Thyroid gland (tissue), 4 donors: ENCODE measurements at regions not wholly inside any gene's neighbourhood (a gene's known extent, or its start where the extent isn't known, plus 50 kb on each side); places are given as distances from the start of the nearest gene placed in this dataset.

Experiments used
- DNase-seq, 2 donors: peaks; one replicate each; pipeline ENCODE4 v3.0.0-alpha.2; 2019
- H3K27ac ChIP-seq, 3 donors: fragments of 200-600 bp; sonication (generic); 1 replicate in 2 of 3; 2 replicates in 1 of 3; pipeline ENCODE4 v1.5.1; 2016 to 2019; ENCODE audit warnings: mild to moderate bottlenecking in 1 of 3, moderate library complexity in 1 of 3
- H3K27me3 ChIP-seq: fragments of 200-600 bp; sonication (generic); one replicate; pipeline ENCODE4 v1.5.1; 2019
- H3K36me3 ChIP-seq, 2 donors: fragments of 200-600 bp; sonication (generic); one replicate each; pipeline ENCODE4 v1.5.1; 2016 to 2019
- H3K4me1 ChIP-seq, 2 donors: fragments of 200-600 bp; sonication (generic); one replicate each; pipeline ENCODE4 v1.5.1; 2017 to 2019
- H3K4me3 ChIP-seq, 3 donors: fragments of 200-600 bp; sonication (generic); replicated peaks in 1 of 3; 1 replicate in 2 of 3; 2 replicates in 1 of 3; pipeline ENCODE4 v1.5.1; 2016; ENCODE audit warnings: mild to moderate bottlenecking in 1 of 3
- H3K9me3 ChIP-seq: fragments of 200-600 bp; sonication (generic); one replicate; pipeline ENCODE4 v1.5.1; 2017
- POLR2A ChIP-seq, 2 donors: fragments of 450-650 bp; IDR thresholded peaks; one replicate each; pipeline ENCODE4 v1.6.1; 2017; ENCODE audit warnings: antibody characterized with exemption in 2 of 2, mild to moderate bottlenecking in 2 of 2, moderate library complexity in 1 of 2
- WGBS, 2 donors: methylation state at CpG; one replicate each; pipeline ENCODE4 v1.1.5; 2017; 5-methylcytosine and 5-hydroxymethylcytosine counted together
- intact Hi-C: fragments of 100-400 bp; cut with DNase I; formaldehyde crosslinking; loops from one replicate; pipeline ENCODE4 v1.15.1; 2023
- TF ChIP-seq, protein P1 (sequence below), 6 experiments: fragments of 200-600 bp in 3 of 6; fragments of 450-650 bp in 3 of 6; sonication (generic) in 3 of 6; IDR thresholded peaks; one replicate each; pipeline ENCODE4 v1.5.1; 2016 to 2019; ENCODE audit warnings: antibody characterized with exemption in 6 of 6, mild to moderate bottlenecking in 2 of 6, inconsistent platforms in 1 of 6, moderate library complexity in 1 of 6

- TF ChIP-seq, protein P1, sequence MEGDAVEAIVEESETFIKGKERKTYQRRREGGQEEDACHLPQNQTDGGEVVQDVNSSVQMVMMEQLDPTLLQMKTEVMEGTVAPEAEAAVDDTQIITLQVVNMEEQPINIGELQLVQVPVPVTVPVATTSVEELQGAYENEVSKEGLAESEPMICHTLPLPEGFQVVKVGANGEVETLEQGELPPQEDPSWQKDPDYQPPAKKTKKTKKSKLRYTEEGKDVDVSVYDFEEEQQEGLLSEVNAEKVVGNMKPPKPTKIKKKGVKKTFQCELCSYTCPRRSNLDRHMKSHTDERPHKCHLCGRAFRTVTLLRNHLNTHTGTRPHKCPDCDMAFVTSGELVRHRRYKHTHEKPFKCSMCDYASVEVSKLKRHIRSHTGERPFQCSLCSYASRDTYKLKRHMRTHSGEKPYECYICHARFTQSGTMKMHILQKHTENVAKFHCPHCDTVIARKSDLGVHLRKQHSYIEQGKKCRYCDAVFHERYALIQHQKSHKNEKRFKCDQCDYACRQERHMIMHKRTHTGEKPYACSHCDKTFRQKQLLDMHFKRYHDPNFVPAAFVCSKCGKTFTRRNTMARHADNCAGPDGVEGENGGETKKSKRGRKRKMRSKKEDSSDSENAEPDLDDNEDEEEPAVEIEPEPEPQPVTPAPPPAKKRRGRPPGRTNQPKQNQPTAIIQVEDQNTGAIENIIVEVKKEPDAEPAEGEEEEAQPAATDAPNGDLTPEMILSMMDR (IDR thresholded peaks at IDR 0.05) = no peak
- no peak for TF ChIP-seq POLR2A (IDR thresholded peaks at IDR 0.05)
- Histone ChIP-seq H3K4me3 (no peak overlapping the region), H3K36me3 (no peaks in the 10 kb centered on the region), H3K9me3 (no peaks in the 10 kb centered on the region), H3K27me3 (no peaks in the 10 kb centered on the region), H3K27ac (no peak overlapping the region), H3K4me1 (no peaks in the 10 kb centered on the region)
- intact Hi-C loops = no loop called here
- no peak for DNase-seq
- 84 to 86% methylated on average over 3 of the region's 3 CpGs for WGBS, 2 donors
Measured at GRCh38 chr11:21969841-21970240, 223.0 kb upstream of the ANO5 start.

DNA sequence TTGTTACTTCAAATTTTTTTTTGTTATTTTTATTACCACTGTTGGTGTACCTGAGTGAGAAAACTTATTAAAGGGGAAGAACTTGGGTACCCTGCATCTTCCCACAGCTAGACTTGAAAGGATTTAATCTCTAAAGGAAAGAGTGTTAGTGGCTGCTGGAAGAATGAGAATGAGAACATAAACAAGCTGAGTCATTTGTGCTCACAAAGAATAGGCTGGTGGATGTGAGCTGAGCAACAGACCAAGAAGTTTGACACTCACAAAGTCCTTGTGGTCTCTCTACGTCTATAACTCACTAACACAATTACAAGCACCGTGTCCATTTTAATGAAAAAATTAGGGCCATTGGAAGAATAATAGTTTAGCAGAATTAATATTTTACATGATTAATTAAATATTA, 217.6 kb upstream of the ANO5 start:
- no peaks in the 10 kb centered on the region for H3K36me3 ChIP-seq
- no peak for DNase-seq
- intact Hi-C loops = no loop called here
- TF ChIP-seq, protein P1 (IDR thresholded peaks at IDR 0.05) = no peak
- TF ChIP-seq POLR2A (IDR thresholded peaks at IDR 0.05) = no peak
- H3K27ac ChIP-seq = no peak overlapping the region
- no peaks in the 10 kb centered on the region for H3K27me3 ChIP-seq
- H3K4me3 ChIP-seq = no peak overlapping the region
- H3K4me1 ChIP-seq = no peaks in the 10 kb centered on the region
- H3K9me3 ChIP-seq = no peaks in the 10 kb centered on the region
- 20 to 27% methylated on average over 2 of the region's 2 CpGs for WGBS, 2 donors

GRCh38 chr11:21976210-21976609, 216.7 kb upstream of the ANO5 start:
- Histone ChIP-seq H3K36me3 (no peaks in the 10 kb centered on the region), H3K27me3 (no peaks in the 10 kb centered on the region), H3K4me1 (no peaks in the 10 kb centered on the region), H3K9me3 (no peaks in the 10 kb centered on the region), H3K4me3 (no peak overlapping the region), H3K27ac (no peak overlapping the region)
- TF ChIP-seq, protein P1 (IDR thresholded peaks at IDR 0.05) = no peak
- no peak for TF ChIP-seq POLR2A (IDR thresholded peaks at IDR 0.05)
- WGBS, 2 donors = 73 to 75% methylated on average over 8 of the region's 8 CpGs
- no peak for DNase-seq
- intact Hi-C loops = no loop called here

GRCh38 chr11:21983431-21983830, 209.5 kb upstream of the ANO5 start:
- Histone ChIP-seq H3K27me3 (no peaks in the 10 kb centered on the region), H3K27ac (no peak overlapping the region), H3K36me3 (no peaks in the 10 kb centered on the region), H3K4me3 (no peak overlapping the region), H3K9me3 (no peaks in the 10 kb centered on the region), H3K4me1 (no peaks in the 10 kb centered on the region)
- intact Hi-C loops = no loop called here
- TF ChIP-seq POLR2A (IDR thresholded peaks at IDR 0.05) = no peak
- TF ChIP-seq, protein P1 (IDR thresholded peaks at IDR 0.05) = no peak
- WGBS, 2 donors = 73 to 91% methylated on average over 2 of the region's 2 CpGs
- DNase-seq = no peak

- 86 to 92% methylated on average over 2 of the region's 2 CpGs for WGBS, 2 donors
- no peak for DNase-seq
- no peak for TF ChIP-seq POLR2A (IDR thresholded peaks at IDR 0.05)
- TF ChIP-seq, protein P1 (IDR thresholded peaks at IDR 0.05) = no peak
- Histone ChIP-seq H3K9me3 (no peaks in the 10 kb centered on the region), H3K27ac (no peak overlapping the region), H3K27me3 (no peaks in the 10 kb centered on the region), H3K4me3 (no peak overlapping the region), H3K4me1 (no peaks in the 10 kb centered on the region), H3K36me3 (no peaks in the 10 kb centered on the region)
- intact Hi-C loops = no loop called here
Measured at GRCh38 chr11:21986361-21986760, 206.5 kb upstream of the ANO5 start.
